ENCODE measurements at regions not wholly inside any gene's neighbourhood (a gene's known extent, or its start where the extent isn't known, plus 50 kb on each side); places are given as distances from the start of the nearest gene placed in this dataset.

DNA sequence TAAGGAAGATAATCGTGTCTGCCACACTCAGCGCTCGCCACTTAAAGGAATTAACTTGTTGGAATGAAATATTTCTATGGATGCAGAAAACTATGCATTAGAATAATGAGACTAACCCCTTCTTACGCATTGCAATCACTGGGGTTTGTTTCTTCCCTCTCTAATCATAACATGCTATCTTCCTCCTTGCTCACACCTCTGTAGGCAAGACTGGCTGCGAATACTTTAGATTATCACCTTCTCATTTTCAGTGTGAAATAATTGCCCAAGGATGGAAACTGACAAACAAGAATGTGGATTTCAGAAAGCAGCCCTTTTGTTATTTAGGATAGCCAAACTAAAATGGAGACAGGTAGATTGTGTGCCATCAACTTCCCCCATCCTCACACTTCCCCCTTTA is 349.4 kb downstream of the MID1IP1 start:
- POLR2A ChIA-PET = no interaction called here
- H3K4me3 ChIP-seq (ENCODE audit: low read depth, low read length) = no peak overlapping the region
- no peak for DNase-seq (ENCODE audit: low read depth, low spot score)
- no peak for TF ChIP-seq CTCF (IDR thresholded peaks at IDR 0.05; ENCODE audit: insufficient read depth, low read length, missing control alignments)
- CTCF ChIA-PET = interaction anchor here (1.0 to 2.8 kb wide), 2 partner anchors 383 to 394 kb away, joined by 4 to 16 read pairs; no protein-coding TSS in a partner anchor

GRCh38 chrX:39152106-39152649 is 350.9 kb downstream of the MID1IP1 start:
- ChIA-PET POLR2A (no interaction called here), CTCF (interaction anchor here (1.3 to 1.7 kb wide), 5 partner anchors 381 to 400 kb away, joined by 4 to 8 read pairs (median 5); no protein-coding TSS in a partner anchor)
- no peak for DNase-seq (ENCODE audit: low read depth, low spot score)
- no peak overlapping the region for H3K4me3 ChIP-seq (ENCODE audit: low read depth, low read length)
- peak; percentile 48 for TF ChIP-seq CTCF (IDR thresholded peaks at IDR 0.05; ENCODE audit: insufficient read depth, low read length, missing control alignments)

- no peak for TF ChIP-seq CTCF (IDR thresholded peaks at IDR 0.05; ENCODE audit: insufficient read depth, low read length, missing control alignments)
- POLR2A ChIA-PET = no interaction called here
- no peak for DNase-seq (ENCODE audit: low read depth, low spot score)
- CTCF ChIA-PET = no interaction called here
- H3K4me3 ChIP-seq (ENCODE audit: low read depth, low read length) = no peak overlapping the region
Observed at GRCh38 chrX:39156051-39156450, 354.8 kb downstream of the MID1IP1 start.

GRCh38 chrX:39157006-39157405 is 355.7 kb downstream of the MID1IP1 start:
- H3K4me3 ChIP-seq (ENCODE audit: low read depth, low read length) = no peak overlapping the region
- ChIA-PET POLR2A (no interaction called here), CTCF (no interaction called here)
- no peak for DNase-seq (ENCODE audit: low read depth, low spot score)
- no peak for TF ChIP-seq CTCF (IDR thresholded peaks at IDR 0.05; ENCODE audit: insufficient read depth, low read length, missing control alignments)

- DNase-seq (ENCODE audit: low read depth, low spot score) = no peak
- POLR2A ChIA-PET = no interaction called here
- CTCF ChIA-PET = interaction anchor here (0.8 to 1.1 kb wide), 2 partner anchors 8 to 391 kb away, joined by 3 to 4 read pairs; no protein-coding TSS in a partner anchor
- TF ChIP-seq CTCF (IDR thresholded peaks at IDR 0.05; ENCODE audit: insufficient read depth, low read length, missing control alignments) = no peak
- H3K4me3 ChIP-seq (ENCODE audit: low read depth, low read length) = no peak overlapping the region
Observed at GRCh38 chrX:39157796-39158195, 356.5 kb downstream of the MID1IP1 start.

GRCh38 chrX:39158801-39159657 is 357.8 kb downstream of the MID1IP1 start:
- H3K4me3 ChIP-seq (ENCODE audit: low read depth, low read length) = no peak overlapping the region
- no peak for TF ChIP-seq CTCF (IDR thresholded peaks at IDR 0.05; ENCODE audit: insufficient read depth, low read length, missing control alignments)
- CTCF ChIA-PET = interaction anchor here (1.1 kb wide), 1 partner anchor 9 kb away, joined by 4 read pairs; no protein-coding TSS in a partner anchor
- no peak for DNase-seq (ENCODE audit: low read depth, low spot score)
- POLR2A ChIA-PET = no interaction called here
